A673 (cell line): ENCODE measurements at regions not wholly inside any gene's neighbourhood (a gene's known extent, or its start where the extent isn't known, plus 50 kb on each side); places are given as distances from the start of the nearest gene placed in this dataset.

ENCODE experiments used
- BruUV-seq: library from RNA; stranded (reverse); fragments of 400-500 nt; replicated peaks from 2 replicates; lab custom pipeline; 2021; lab: Mats Ljungman, UMichigan
- CTCF ChIA-PET: fragments of 300-600 bp; sonication (Branson Sonifier 250); formaldehyde crosslinking; loops from one replicate; lab custom pipeline; 2022; ENCODE audit warnings: antibody characterized with exemption; lab: Charles Lee
- POLR2A ChIA-PET: fragments of 300-600 bp; sonication (Branson Sonifier 250); formaldehyde crosslinking; loops from one replicate; lab custom pipeline; 2022; ENCODE audit warnings: antibody characterized with exemption; ENCODE audit not compliant: low non-redundant PET; lab: Charles Lee
- DNase-seq: peaks from one replicate; pipeline ENCODE4 v3.0.0-alpha.2; 2015; ENCODE audit warnings: low spot score
- H3K27ac ChIP-seq: fragments of 200-600 bp; sonication (generic); 2 replicates; pipeline ENCODE4 v1.5.1; 2016; ENCODE audit warnings: mixed run types, low read depth, mild to moderate bottlenecking, mixed read lengths, antibody characterized with exemption, low read length; ENCODE audit not compliant: poor library complexity, severe bottlenecking
- H3K27me3 ChIP-seq: fragments of 200-600 bp; sonication (generic); replicated peaks from 2 replicates; pipeline ENCODE4 v1.6.1; 2017; ENCODE audit warnings: mixed run types, low read depth, mild to moderate bottlenecking, mixed read lengths, antibody characterized with exemption, low read length; ENCODE audit not compliant: insufficient read depth, poor library complexity
- H3K36me3 ChIP-seq: fragments of 200-600 bp; sonication (generic); 2 replicates; pipeline ENCODE4 v1.6.1; 2016; ENCODE audit warnings: mixed run types, mild to moderate bottlenecking, mixed read lengths, antibody characterized with exemption, low read length; ENCODE audit not compliant: insufficient read depth, poor library complexity, severe bottlenecking
- H3K4me1 ChIP-seq: fragments of 200-600 bp; sonication (generic); 2 replicates; pipeline ENCODE4 v1.6.1; 2017; ENCODE audit warnings: mixed run types, mild to moderate bottlenecking, mixed read lengths, antibody characterized with exemption, low read length; ENCODE audit not compliant: insufficient read depth, poor library complexity, severe bottlenecking
- H3K4me3 ChIP-seq: fragments of 200-600 bp; sonication (generic); 2 replicates; pipeline ENCODE4 v1.5.1; 2016; ENCODE audit warnings: low read depth, mixed run types, mild to moderate bottlenecking, mixed read lengths, low read length; ENCODE audit not compliant: poor library complexity, severe bottlenecking
- H3K9me3 ChIP-seq: fragments of 200-600 bp; sonication (generic); 2 replicates; pipeline ENCODE4 v1.6.1; 2016; ENCODE audit warnings: mixed run types, low read depth, mild to moderate bottlenecking, mixed read lengths, antibody characterized with exemption, low read length; ENCODE audit not compliant: poor library complexity, severe bottlenecking
- CTCF ChIP-seq: fragments of 300-800, 200-600 bp; sonication (generic); conservative IDR thresholded peaks from 2 replicates; pipeline ENCODE4 v1.5.1; 2017; ENCODE audit warnings: low read depth, mild to moderate bottlenecking, antibody characterized with exemption, low read length, moderate library complexity, mixed read lengths
- EZH2 ChIP-seq: fragments of 200-600 bp; sonication (generic); IDR thresholded peaks from 2 replicates; pipeline ENCODE4 v1.6.1; 2017; ENCODE audit warnings: borderline replicate concordance, low read depth, mild to moderate bottlenecking, mixed read lengths, antibody characterized with exemption, low read length; ENCODE audit not compliant: poor library complexity, severe bottlenecking
- intact Hi-C: fragments of 100-400 bp; cut with micrococcal nuclease; formaldehyde crosslinking; loops from one replicate; pipeline ENCODE4 v1.10.0; 2022; ENCODE audit not compliant: unreplicated experiment

GRCh38 chr20:22232923-22233322, 351.4 kb downstream of the FOXA2 start:
- Histone ChIP-seq H3K36me3 (no peaks in the 10 kb centered on the region), H3K4me1 (no peaks in the 10 kb centered on the region), H3K4me3 (no peak overlapping the region), H3K27ac (no peak overlapping the region), H3K9me3 (no peaks in the 10 kb centered on the region), H3K27me3 (peaks cover 65% of the 10 kb centered on the region)
- intact Hi-C loops = no loop called here
- DNase-seq = no peak
- ChIA-PET POLR2A (no interaction called here), CTCF (no interaction called here)
- no TSS peak for BruUV-seq
- TF ChIP-seq CTCF (no peak), EZH2 (no peak)

GRCh38 chr20:22232473-22232872, 351.9 kb downstream of the FOXA2 start:
- no peak for DNase-seq
- H3K27ac ChIP-seq = no peak overlapping the region
- no TSS peak for BruUV-seq
- ChIA-PET CTCF (no interaction called here), POLR2A (no interaction called here)
- no peak overlapping the region for H3K4me3 ChIP-seq
- H3K27me3 ChIP-seq = peaks cover 63% of the 10 kb centered on the region
- no peaks in the 10 kb centered on the region for H3K9me3 ChIP-seq
- no peak for TF ChIP-seq CTCF
- intact Hi-C loops = no loop called here
- H3K4me1 ChIP-seq = no peaks in the 10 kb centered on the region
- no peaks in the 10 kb centered on the region for H3K36me3 ChIP-seq

GRCh38 chr20:22226849-22227700, 357.3 kb downstream of the FOXA2 start:
- no TSS peak for BruUV-seq
- Histone ChIP-seq H3K4me3 (no peak overlapping the region), H3K36me3 (no peaks in the 10 kb centered on the region), H3K27ac (no peak overlapping the region), H3K9me3 (no peaks in the 10 kb centered on the region), H3K27me3 (peaks cover 63% of the 10 kb centered on the region), H3K4me1 (no peaks in the 10 kb centered on the region)
- CTCF ChIA-PET = no interaction called here
- no peak for TF ChIP-seq CTCF
- TF ChIP-seq EZH2 = no peak
- intact Hi-C loops = no loop called here
- POLR2A ChIA-PET = no interaction called here
- no peak for DNase-seq
